ENCODE measurements at regions not wholly inside any gene's neighbourhood (a gene's known extent, or its start where the extent isn't known, plus 50 kb on each side); places are given as distances from the start of the nearest gene placed in this dataset.

DNA sequence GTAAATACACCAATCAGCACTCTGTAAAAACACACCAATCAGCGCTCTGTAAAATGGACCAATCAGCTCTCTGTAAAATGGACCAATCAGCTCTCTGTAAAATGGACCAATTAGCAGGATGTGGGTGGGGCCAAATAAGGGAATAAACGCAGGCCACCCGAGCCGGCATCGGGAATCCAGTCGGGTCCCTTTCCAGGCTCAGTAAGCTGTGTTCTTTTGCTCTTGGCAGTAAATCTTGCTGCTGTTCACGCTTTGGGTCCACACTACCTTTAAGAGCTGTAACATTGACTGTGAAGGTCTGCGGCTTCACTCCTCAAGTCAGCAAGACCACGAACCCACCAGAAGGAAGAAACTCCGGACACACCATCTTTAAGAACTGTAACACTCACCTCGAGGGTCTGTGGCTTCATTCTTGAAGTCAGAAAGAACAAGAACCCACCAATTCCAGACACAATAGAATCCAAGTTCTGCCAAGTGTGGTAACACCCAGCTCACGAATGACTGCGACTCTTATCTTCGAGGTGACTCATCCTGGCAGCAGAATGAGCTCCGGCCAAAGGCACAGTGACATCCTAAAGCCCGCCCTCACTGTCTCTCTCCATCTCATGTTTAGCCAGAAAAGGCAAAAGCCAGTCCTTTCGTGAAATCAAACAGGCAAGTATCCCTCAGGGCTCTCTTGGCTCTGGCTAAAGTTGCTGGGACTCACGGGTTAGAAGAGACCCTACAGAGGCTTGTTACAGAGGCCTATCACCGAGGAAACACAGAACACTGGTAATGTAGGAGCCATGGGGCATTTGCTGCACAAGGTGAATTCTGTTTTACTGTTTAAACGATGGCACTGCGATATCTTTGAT lies 155.2 kb downstream of the FAM43A start:
- ChIA-PET CTCF (no interaction called here), POLR2A (interaction anchor here (1.8 kb wide), 1 partner anchor 169 kb away, joined by 4 read pairs; the partner anchor contains the start of gene LSG1)
- DNase-seq (ENCODE audit: extremely low spot score) = no peak
- no peak for TF ChIP-seq LEF1 (IDR thresholded peaks at IDR 0.05; ENCODE audit: borderline replicate concordance)
- no peak for TF ChIP-seq HDGF (IDR thresholded peaks at IDR 0.05; ENCODE audit: borderline replicate concordance)
- TF ChIP-seq NFRKB (IDR thresholded peaks at IDR 0.05) = no peak
- TF ChIP-seq FOXM1 (IDR thresholded peaks at IDR 0.05; ENCODE audit: borderline replicate concordance) = no peak
- no peak for TF ChIP-seq ARNT (IDR thresholded peaks at IDR 0.05)
- TF ChIP-seq, protein P1, sequence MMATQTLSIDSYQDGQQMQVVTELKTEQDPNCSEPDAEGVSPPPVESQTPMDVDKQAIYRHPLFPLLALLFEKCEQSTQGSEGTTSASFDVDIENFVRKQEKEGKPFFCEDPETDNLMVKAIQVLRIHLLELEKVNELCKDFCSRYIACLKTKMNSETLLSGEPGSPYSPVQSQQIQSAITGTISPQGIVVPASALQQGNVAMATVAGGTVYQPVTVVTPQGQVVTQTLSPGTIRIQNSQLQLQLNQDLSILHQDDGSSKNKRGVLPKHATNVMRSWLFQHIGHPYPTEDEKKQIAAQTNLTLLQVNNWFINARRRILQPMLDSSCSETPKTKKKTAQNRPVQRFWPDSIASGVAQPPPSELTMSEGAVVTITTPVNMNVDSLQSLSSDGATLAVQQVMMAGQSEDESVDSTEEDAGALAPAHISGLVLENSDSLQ (IDR thresholded peaks at IDR 0.05) = no peak
- TF ChIP-seq FOXK2 (IDR thresholded peaks at IDR 0.05) = no peak
- no peak for TF ChIP-seq TARDBP (IDR thresholded peaks at IDR 0.05)
- TF ChIP-seq ELF4 (IDR thresholded peaks at IDR 0.05) = no peak
- TF ChIP-seq FOXA1 (IDR thresholded peaks at IDR 0.05) = no peak
- TF ChIP-seq SP1 (IDR thresholded peaks at IDR 0.05) = no peak
- TF ChIP-seq BHLHE40 (IDR thresholded peaks at IDR 0.05; ENCODE audit: borderline replicate concordance) = no peak
- no peak for TF ChIP-seq L3MBTL2 (conservative IDR thresholded peaks at IDR 0.05)
- TF ChIP-seq CTBP1 (IDR thresholded peaks at IDR 0.05; ENCODE audit: borderline replicate concordance) = no peak
- TF ChIP-seq SUZ12 (IDR thresholded peaks at IDR 0.05) = no peak
- TF ChIP-seq ZNF384 (IDR thresholded peaks at IDR 0.05) = no peak

GRCh38 chr3:194841515-194841841 lies 155.8 kb downstream of the FAM43A start:
- POLR2A ChIA-PET = interaction anchor here (1.8 kb wide), 1 partner anchor 170 kb away, joined by 4 read pairs; the partner anchor contains the start of gene LSG1
- CTCF ChIA-PET = no interaction called here
- TF ChIP-seq ELF4 (IDR thresholded peaks at IDR 0.05) (no peak), LEF1 (IDR thresholded peaks at IDR 0.05; ENCODE audit: borderline replicate concordance) (no peak), L3MBTL2 (conservative IDR thresholded peaks at IDR 0.05) (no peak), BHLHE40 (IDR thresholded peaks at IDR 0.05; ENCODE audit: borderline replicate concordance) (no peak), ZNF384 (IDR thresholded peaks at IDR 0.05) (no peak), FOXM1 (IDR thresholded peaks at IDR 0.05; ENCODE audit: borderline replicate concordance) (no peak)
- no peak for DNase-seq (ENCODE audit: extremely low spot score)

DNA sequence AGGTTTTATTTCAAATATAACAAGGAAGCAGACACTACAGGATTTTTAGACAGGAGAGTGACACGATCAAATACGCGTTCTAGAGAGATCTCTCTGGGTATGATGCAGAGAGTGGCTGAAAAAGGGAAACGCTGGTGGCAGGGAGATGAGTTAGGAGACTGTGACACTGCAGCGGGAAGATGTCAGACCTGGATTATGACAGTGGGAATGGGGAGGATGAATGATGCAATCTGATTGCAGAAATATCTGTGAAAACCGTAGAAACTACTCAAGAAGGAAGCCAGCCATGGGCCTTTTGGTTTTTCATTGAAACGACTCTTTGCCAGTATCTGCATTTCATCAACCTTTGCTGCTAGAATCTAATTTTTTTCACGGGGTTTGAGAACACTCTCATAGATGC lies 157.9 kb downstream of the FAM43A start:
- TF ChIP-seq ZNF384 (IDR thresholded peaks at IDR 0.05) (no peak), LEF1 (IDR thresholded peaks at IDR 0.05; ENCODE audit: borderline replicate concordance) (no peak), CTBP1 (IDR thresholded peaks at IDR 0.05; ENCODE audit: borderline replicate concordance) (no peak), TARDBP (IDR thresholded peaks at IDR 0.05) (no peak), SUZ12 (IDR thresholded peaks at IDR 0.05) (no peak), SP1 (IDR thresholded peaks at IDR 0.05) (no peak), FOXA1 (IDR thresholded peaks at IDR 0.05) (no peak), HDGF (IDR thresholded peaks at IDR 0.05; ENCODE audit: borderline replicate concordance) (no peak), L3MBTL2 (conservative IDR thresholded peaks at IDR 0.05) (no peak), BHLHE40 (IDR thresholded peaks at IDR 0.05; ENCODE audit: borderline replicate concordance) (no peak)
- TF ChIP-seq, protein P1 (IDR thresholded peaks at IDR 0.05) = no peak
- ChIA-PET CTCF (no interaction called here), POLR2A (interaction anchor here (0.6 kb wide), 1 partner anchor 29 kb away, joined by 3 read pairs; no protein-coding TSS in a partner anchor)
- DNase-seq (ENCODE audit: extremely low spot score) = no peak

DNA sequence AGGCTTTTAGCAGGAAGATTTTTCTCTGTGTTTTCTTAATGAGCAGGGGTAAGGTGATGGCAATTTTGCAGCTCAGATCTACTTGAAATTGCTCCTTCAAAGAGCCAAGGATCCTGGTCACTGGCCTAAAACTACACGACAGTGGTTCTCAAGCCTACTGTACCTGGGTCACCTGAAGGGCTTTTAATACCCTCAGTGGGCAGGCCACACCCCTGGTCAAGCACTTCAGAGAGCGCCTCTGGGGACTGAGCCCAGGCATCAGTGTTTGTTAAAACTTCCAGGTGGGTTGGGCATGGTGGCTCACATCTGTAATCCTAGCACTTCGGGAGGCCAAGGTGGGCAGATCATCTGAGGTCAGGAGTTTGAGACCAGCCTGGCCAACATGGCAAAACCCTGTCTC lies 158.4 kb downstream of the FAM43A start:
- TF ChIP-seq NFRKB (IDR thresholded peaks at IDR 0.05) (no peak), CTBP1 (IDR thresholded peaks at IDR 0.05; ENCODE audit: borderline replicate concordance) (no peak)
- no peak for DNase-seq (ENCODE audit: extremely low spot score)
- ChIA-PET POLR2A (no interaction called here), CTCF (no interaction called here)

- no peak for DNase-seq (ENCODE audit: extremely low spot score)
- POLR2A ChIA-PET = no interaction called here
- TF ChIP-seq ZNF384 (IDR thresholded peaks at IDR 0.05) (no peak), FOXM1 (IDR thresholded peaks at IDR 0.05; ENCODE audit: borderline replicate concordance) (no peak), ELF4 (IDR thresholded peaks at IDR 0.05) (no peak), SUZ12 (IDR thresholded peaks at IDR 0.05) (no peak), HDGF (IDR thresholded peaks at IDR 0.05; ENCODE audit: borderline replicate concordance) (no peak), BHLHE40 (IDR thresholded peaks at IDR 0.05; ENCODE audit: borderline replicate concordance) (no peak), SP1 (IDR thresholded peaks at IDR 0.05) (no peak), NFRKB (IDR thresholded peaks at IDR 0.05) (no peak), ARNT (IDR thresholded peaks at IDR 0.05) (no peak), TARDBP (IDR thresholded peaks at IDR 0.05) (no peak), FOXA1 (IDR thresholded peaks at IDR 0.05) (no peak), FOXK2 (IDR thresholded peaks at IDR 0.05) (no peak), LEF1 (IDR thresholded peaks at IDR 0.05; ENCODE audit: borderline replicate concordance) (no peak), CTBP1 (IDR thresholded peaks at IDR 0.05; ENCODE audit: borderline replicate concordance) (no peak)
- TF ChIP-seq, protein P1 (IDR thresholded peaks at IDR 0.05) = no peak
- CTCF ChIA-PET = no interaction called here
Observed at GRCh38 chr3:194849166-194849875, 163.6 kb downstream of the FAM43A start.

- no peak for DNase-seq (ENCODE audit: extremely low spot score)
- CTCF ChIA-PET = no interaction called here
- POLR2A ChIA-PET = no interaction called here
- no peak for TF ChIP-seq SUZ12 (IDR thresholded peaks at IDR 0.05)
- TF ChIP-seq FOXM1 (IDR thresholded peaks at IDR 0.05; ENCODE audit: borderline replicate concordance) = no peak
Observed at GRCh38 chr3:194851254-194851653, 165.6 kb downstream of the FAM43A start.
